Natural killer cell (primary cell): ENCODE measurements at regions not wholly inside any gene's neighbourhood (a gene's known extent, or its start where the extent isn't known, plus 50 kb on each side); places are given as distances from the start of the nearest gene placed in this dataset.

Source experiments
- ATAC-seq, 3 donors: fragments of 150-1000 bp in 2 of 3; fragments of 200-7000 bp in 1 of 3; cut with Tn5 transposase; 1 replicate in 1 of 3; 2 replicates in 2 of 3; pipeline ENCODE4 v1.10.0; 2021; ENCODE audit warnings: mild to moderate bottlenecking in 2 of 3, moderate library complexity in 2 of 3
- DNase-seq, 2 donors: peaks; one replicate each; pipeline versions ENCODE4 v3.0.0 to v3.0.0-alpha.2; 2013 to 2021; ENCODE audit warnings: mixed read lengths in 1 of 2
- H3K27ac ChIP-seq: one replicate; pipeline ENCODE4 v1.5.1; 2013; ENCODE audit warnings: mild to moderate bottlenecking, low read length
- H3K27me3 ChIP-seq: one replicate; pipeline ENCODE4 v1.6.1; 2013; ENCODE audit warnings: low read length; ENCODE audit not compliant: control insufficient read depth, insufficient read depth
- H3K36me3 ChIP-seq: one replicate; pipeline ENCODE4 v1.6.1; 2013; ENCODE audit warnings: low read length; ENCODE audit not compliant: control insufficient read depth, insufficient read depth
- H3K4me1 ChIP-seq: one replicate; pipeline ENCODE4 v1.6.1; 2013; ENCODE audit warnings: low read length; ENCODE audit not compliant: control insufficient read depth, insufficient read depth
- H3K4me3 ChIP-seq: one replicate; pipeline ENCODE4 v1.5.1; 2013; ENCODE audit warnings: low read length
- H3K9me3 ChIP-seq: one replicate; pipeline ENCODE4 v1.6.1; 2013; ENCODE audit warnings: low read length; ENCODE audit not compliant: control insufficient read depth, insufficient read depth
- H3K27ac Mint-ChIP-seq, 2 donors: one replicate each; pipeline ENCODE4 v1.8.0; 2022; ENCODE audit warnings: mild to moderate bottlenecking in 2 of 2, mixed read lengths in 2 of 2, moderate library complexity in 1 of 2
- H3K27me3 Mint-ChIP-seq, 2 donors: one replicate each; pipeline ENCODE4 v1.8.0; 2022; ENCODE audit warnings: low read depth in 2 of 2, mixed read lengths in 2 of 2
- H3K36me3 Mint-ChIP-seq: one replicate; pipeline ENCODE4 v1.8.0; 2022; ENCODE audit warnings: mixed read lengths
- H3K4me1 Mint-ChIP-seq, 2 donors: one replicate each; pipeline ENCODE4 v1.8.0; 2022; ENCODE audit warnings: mixed read lengths in 2 of 2
- H3K4me3 Mint-ChIP-seq: one replicate; pipeline ENCODE4 v1.8.0; 2022; ENCODE audit warnings: mild to moderate bottlenecking, moderate library complexity, mixed read lengths
- H3K9me3 Mint-ChIP-seq, 2 donors: one replicate each; pipeline ENCODE4 v1.8.0; 2022; ENCODE audit warnings: mixed read lengths in 2 of 2
- WGBS: methylation state at CpG from one replicate; pipeline ENCODE4 v1.1.7; 2013; ENCODE audit warnings: missing lambda C conversion rate; ENCODE audit not compliant: insufficient coverage; 5-methylcytosine and 5-hydroxymethylcytosine counted together
- intact Hi-C: fragments of 100-400 bp; cut with micrococcal nuclease; formaldehyde crosslinking; loops from one replicate; pipeline ENCODE4 v1.14.2; 2022
- TF ChIP-seq, protein P1 (sequence below): fragments of 200-600 bp; IDR thresholded peaks from one replicate; pipeline ENCODE4 v1.8.0; 2022; ENCODE audit warnings: antibody characterized with exemption

GRCh38 chr2:120681181-120681580, 54.5 kb upstream of the GLI2 start:
- Histone ChIP-seq H3K9me3 (no peaks in the 10 kb centered on the region), H3K4me3 (no peak overlapping the region), H3K27me3 (no peaks in the 10 kb centered on the region), H3K36me3 (no peaks in the 10 kb centered on the region), H3K27ac (no peak overlapping the region), H3K4me1 (peaks cover 5% of the 10 kb centered on the region)
- Mint-ChIP-seq H3K4me1 (no peaks in the 10 kb centered on the region), H3K27me3 (peaks cover 11 to 12% of the 10 kb centered on the region in 2 donors), H3K27ac (no peak overlapping the region), H3K9me3 (no peaks in the 10 kb centered on the region), H3K4me3 (no peak overlapping the region), H3K36me3 (no peaks in the 10 kb centered on the region)
- ATAC-seq = no peak
- TF ChIP-seq, protein P1, sequence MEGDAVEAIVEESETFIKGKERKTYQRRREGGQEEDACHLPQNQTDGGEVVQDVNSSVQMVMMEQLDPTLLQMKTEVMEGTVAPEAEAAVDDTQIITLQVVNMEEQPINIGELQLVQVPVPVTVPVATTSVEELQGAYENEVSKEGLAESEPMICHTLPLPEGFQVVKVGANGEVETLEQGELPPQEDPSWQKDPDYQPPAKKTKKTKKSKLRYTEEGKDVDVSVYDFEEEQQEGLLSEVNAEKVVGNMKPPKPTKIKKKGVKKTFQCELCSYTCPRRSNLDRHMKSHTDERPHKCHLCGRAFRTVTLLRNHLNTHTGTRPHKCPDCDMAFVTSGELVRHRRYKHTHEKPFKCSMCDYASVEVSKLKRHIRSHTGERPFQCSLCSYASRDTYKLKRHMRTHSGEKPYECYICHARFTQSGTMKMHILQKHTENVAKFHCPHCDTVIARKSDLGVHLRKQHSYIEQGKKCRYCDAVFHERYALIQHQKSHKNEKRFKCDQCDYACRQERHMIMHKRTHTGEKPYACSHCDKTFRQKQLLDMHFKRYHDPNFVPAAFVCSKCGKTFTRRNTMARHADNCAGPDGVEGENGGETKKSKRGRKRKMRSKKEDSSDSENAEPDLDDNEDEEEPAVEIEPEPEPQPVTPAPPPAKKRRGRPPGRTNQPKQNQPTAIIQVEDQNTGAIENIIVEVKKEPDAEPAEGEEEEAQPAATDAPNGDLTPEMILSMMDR = no peak
- no peak for DNase-seq
- intact Hi-C loops = loop anchor here (2.0 to 10.0 kb wide), 2 partner anchors 976 to 1040 kb away; no protein-coding TSS in a partner anchor
- 71% methylated on average over 4 of the region's 4 CpGs for WGBS

GRCh38 chr2:120681696-120682288, 53.9 kb upstream of the GLI2 start:
- Mint-ChIP-seq H3K27me3 (peaks cover 11 to 12% of the 10 kb centered on the region in 2 donors), H3K36me3 (no peaks in the 10 kb centered on the region)

DNA sequence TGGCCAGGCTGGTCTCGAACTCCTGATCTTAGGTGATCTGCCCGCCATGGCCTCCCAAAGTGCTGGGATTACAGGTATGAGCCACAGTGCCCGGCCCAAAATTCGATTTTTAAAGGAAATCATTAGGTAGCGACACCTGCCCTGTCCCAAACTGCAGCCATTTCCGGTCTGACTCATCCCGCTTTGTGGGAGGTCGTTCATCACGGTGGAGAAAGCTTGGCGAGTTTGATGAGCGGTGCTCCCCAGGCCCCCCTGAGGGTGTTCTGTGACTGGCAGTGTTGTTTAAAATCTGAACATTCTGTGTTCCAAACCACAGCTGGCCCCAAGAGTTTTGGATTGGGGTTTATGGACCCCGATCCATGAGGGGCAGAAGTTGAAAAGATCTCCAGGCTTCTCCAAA, 53.0 kb upstream of the GLI2 start:
- H3K4me3 ChIP-seq = no peak overlapping the region
- no peak overlapping the region for H3K27ac Mint-ChIP-seq
- H3K4me1 ChIP-seq = peaks cover 5% of the 10 kb centered on the region
- no peaks in the 10 kb centered on the region for H3K27me3 ChIP-seq
- 83% methylated on average over 12 of the region's 12 CpGs for WGBS
- no peaks in the 10 kb centered on the region for H3K9me3 Mint-ChIP-seq
- no peak for DNase-seq
- no peaks in the 10 kb centered on the region for H3K9me3 ChIP-seq
- no peaks in the 10 kb centered on the region for H3K4me1 Mint-ChIP-seq
- intact Hi-C loops = loop anchor here (10.0 kb wide), 1 partner anchor 978 kb away; no protein-coding TSS in a partner anchor
- no peak for ATAC-seq
- TF ChIP-seq, protein P1 = no peak
- H3K36me3 Mint-ChIP-seq = no peaks in the 10 kb centered on the region
- H3K27me3 Mint-ChIP-seq = peaks cover 8 to 12% of the 10 kb centered on the region in 2 donors
- no peak overlapping the region for H3K4me3 Mint-ChIP-seq
- no peaks in the 10 kb centered on the region for H3K36me3 ChIP-seq
- H3K27ac ChIP-seq = no peak overlapping the region

More at GRCh38 chr2:120681696-120682288, 53.9 kb upstream of the GLI2 start:
- WGBS = 84% methylated on average over 11 of the region's 11 CpGs
- TF ChIP-seq, protein P1 = no peak
- Mint-ChIP-seq H3K4me1 (no peaks in the 10 kb centered on the region), H3K4me3 (no peak overlapping the region), H3K9me3 (no peaks in the 10 kb centered on the region), H3K27ac (no peak overlapping the region)
- no peak overlapping the region for H3K4me3 ChIP-seq
- no peaks in the 10 kb centered on the region for H3K27me3 ChIP-seq
- no peak for ATAC-seq
- no peak overlapping the region for H3K27ac ChIP-seq
- no peaks in the 10 kb centered on the region for H3K9me3 ChIP-seq
- peaks cover 5% of the 10 kb centered on the region for H3K4me1 ChIP-seq
- no peak for DNase-seq
- intact Hi-C loops = loop anchor here (2.0 to 10.0 kb wide), 2 partner anchors 977 to 1041 kb away; no protein-coding TSS in a partner anchor
- H3K36me3 ChIP-seq = no peaks in the 10 kb centered on the region

- no peaks in the 10 kb centered on the region for H3K4me1 Mint-ChIP-seq
- no peaks in the 10 kb centered on the region for H3K9me3 ChIP-seq
- TF ChIP-seq, protein P1 = no peak
- H3K4me3 ChIP-seq = no peak overlapping the region
- ATAC-seq (no peak), DNase-seq (no peak)
- H3K9me3 Mint-ChIP-seq = no peaks in the 10 kb centered on the region
- no peak overlapping the region for H3K27ac ChIP-seq
- intact Hi-C loops = loop anchor here (10.0 kb wide), 1 partner anchor 978 kb away; no protein-coding TSS in a partner anchor
- H3K4me1 ChIP-seq = peaks cover 5% of the 10 kb centered on the region
- H3K36me3 ChIP-seq = no peaks in the 10 kb centered on the region
- no peak overlapping the region for H3K27ac Mint-ChIP-seq
- peaks cover 3 to 11% of the 10 kb centered on the region in 2 donors for H3K27me3 Mint-ChIP-seq
- H3K4me3 Mint-ChIP-seq = no peak overlapping the region
- WGBS = 68% methylated on average over 4 of the region's 6 CpGs
- H3K27me3 ChIP-seq = no peaks in the 10 kb centered on the region
- H3K36me3 Mint-ChIP-seq = no peaks in the 10 kb centered on the region
These were observed 52.6 kb upstream of the GLI2 start for GRCh38 chr2:120683081-120683480.
